ENCODE measurements at regions not wholly inside any gene's neighbourhood (a gene's known extent, or its start where the extent isn't known, plus 50 kb on each side); places are given as distances from the start of the nearest gene placed in this dataset.
"Not testable (repeated sequence)": the region's sequence is repeated elsewhere in the genome, so short reads cannot be mapped to it uniquely, and the experiment has no call there.

GRCh38 chr4:151561551-151562256 lies 152.7 kb downstream of the FHIP1A start:
- DNase-seq (ENCODE audit: low read depth), result no peak

- DNase-seq (ENCODE audit: low read depth), result no peak
Observed at GRCh38 chr4:151563194-151563593, 154.2 kb downstream of the FHIP1A start.

- DNase-seq (ENCODE audit: low read depth), result no peak
Observed at GRCh38 chr4:151564321-151564720, 155.3 kb downstream of the FHIP1A start.

GRCh38 chr4:151565583-151565982 lies 156.6 kb downstream of the FHIP1A start:
- no peak for DNase-seq (ENCODE audit: low read depth)

DNA sequence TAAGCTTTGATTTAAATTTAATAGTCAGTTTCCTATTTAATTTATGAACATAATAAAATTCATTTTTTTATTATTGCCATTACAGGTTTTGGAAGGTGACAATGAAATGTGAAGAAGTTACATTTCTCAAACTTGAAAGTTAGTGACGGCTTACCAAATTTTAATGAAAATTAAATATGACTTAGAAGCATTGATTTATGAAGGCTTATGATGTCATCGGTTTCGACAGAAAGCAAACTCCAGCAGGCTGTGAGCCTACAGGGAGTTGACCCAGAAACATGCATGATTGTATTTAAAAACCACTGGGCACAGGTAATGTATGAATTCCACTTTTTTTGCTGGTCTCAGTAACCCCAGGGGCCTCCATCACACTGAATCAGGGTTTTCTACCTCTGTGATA lies 157.1 kb downstream of the FHIP1A start:
- DNase-seq (ENCODE audit: low read depth), result no peak

DNA sequence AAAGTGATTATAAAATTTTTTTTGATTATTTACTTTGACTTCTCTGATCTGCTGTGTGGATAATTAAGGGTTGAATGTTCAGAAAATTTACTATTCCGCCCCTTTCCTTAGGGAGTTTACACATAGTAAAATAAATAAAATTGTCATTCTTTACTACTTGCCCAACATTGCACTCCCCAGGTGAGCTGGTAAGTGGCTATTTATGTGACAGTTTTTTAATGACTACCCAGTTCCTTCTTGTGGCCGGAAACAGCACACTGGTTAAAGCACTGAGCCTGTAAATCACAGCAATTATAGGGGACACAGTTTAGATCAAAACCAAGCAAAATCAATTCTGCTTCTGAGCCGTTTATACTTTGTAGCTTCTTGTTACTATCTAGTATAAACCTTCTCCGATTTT lies 158.1 kb downstream of the FHIP1A start:
- no peak for DNase-seq (ENCODE audit: low read depth)

- no peak for DNase-seq (ENCODE audit: low read depth)
Observed at GRCh38 chr4:151568966-151569365, 160.0 kb downstream of the FHIP1A start.

- no peak for DNase-seq (ENCODE audit: low read depth)
Observed at GRCh38 chr4:151569650-151570049, 160.7 kb downstream of the FHIP1A start.

DNA sequence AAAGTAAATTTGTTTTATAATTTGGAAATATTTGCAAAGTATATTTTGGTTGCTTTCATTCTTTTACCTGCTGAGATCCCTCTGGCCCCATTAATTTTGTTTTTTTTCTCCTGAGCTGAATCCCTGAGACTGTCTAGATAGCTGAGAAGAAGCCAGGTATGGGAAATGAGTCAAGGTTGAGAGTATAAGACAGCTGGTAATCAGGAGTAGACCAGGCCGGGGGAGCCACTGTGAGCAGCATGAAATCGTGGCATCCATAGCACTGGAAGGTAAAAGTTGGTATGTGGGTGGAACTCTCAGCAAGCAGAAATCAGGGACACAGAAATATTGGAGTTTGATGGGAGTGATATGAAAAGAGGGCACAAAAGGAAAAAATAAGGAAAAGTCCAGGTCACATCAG lies 164.5 kb downstream of the FHIP1A start:
- DNase-seq (ENCODE audit: low read depth), result no peak

DNA sequence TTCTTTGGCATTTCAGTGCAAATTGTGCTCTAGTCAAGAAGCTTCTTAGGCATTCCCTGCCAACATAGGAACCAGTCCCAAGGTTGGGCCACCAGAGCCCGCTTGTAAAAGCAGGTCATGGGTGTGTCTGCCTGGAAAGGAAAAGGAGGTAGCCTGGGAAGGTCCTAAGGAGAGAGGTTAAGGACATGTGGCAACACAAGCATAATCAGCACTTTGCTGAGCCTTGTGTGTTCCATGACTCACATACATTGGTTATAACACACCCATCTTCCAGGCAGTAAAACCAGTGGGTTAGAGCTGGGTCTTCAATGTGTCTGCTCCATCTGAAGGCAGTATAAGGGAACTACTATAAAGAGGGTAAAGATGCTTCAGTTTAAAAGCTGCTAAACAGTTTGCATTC lies 165.0 kb downstream of the FHIP1A start:
- no peak for DNase-seq (ENCODE audit: low read depth)

GRCh38 chr4:151574968-151575367 lies 166.0 kb downstream of the FHIP1A start:
- no peak for DNase-seq (ENCODE audit: low read depth)

- no peak for DNase-seq (ENCODE audit: low read depth)
Observed at GRCh38 chr4:151575646-151576045, 166.7 kb downstream of the FHIP1A start.

DNA sequence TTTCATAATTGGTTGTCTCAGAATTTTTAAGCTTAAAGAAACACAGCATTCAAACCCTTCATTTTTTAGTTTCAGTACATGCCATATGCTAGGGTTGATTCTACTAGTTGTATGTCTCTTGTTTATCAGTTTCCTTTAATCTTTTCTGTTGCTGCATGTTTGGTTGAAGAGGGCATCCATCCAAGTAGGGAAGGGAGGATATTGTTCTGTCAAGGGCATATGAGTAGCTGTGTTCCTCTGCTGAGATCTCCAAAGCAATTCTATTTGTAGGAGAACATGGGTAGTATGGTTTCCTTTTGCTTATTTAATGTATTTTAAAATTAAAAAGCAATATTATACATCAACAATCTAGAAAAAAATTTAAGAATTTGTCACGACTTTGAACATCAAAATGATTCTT lies 167.7 kb downstream of the FHIP1A start:
- no peak for DNase-seq (ENCODE audit: low read depth)

GRCh38 chr4:151581570-151581969 lies 172.6 kb downstream of the FHIP1A start:
- no peak for DNase-seq (ENCODE audit: low read depth)

DNA sequence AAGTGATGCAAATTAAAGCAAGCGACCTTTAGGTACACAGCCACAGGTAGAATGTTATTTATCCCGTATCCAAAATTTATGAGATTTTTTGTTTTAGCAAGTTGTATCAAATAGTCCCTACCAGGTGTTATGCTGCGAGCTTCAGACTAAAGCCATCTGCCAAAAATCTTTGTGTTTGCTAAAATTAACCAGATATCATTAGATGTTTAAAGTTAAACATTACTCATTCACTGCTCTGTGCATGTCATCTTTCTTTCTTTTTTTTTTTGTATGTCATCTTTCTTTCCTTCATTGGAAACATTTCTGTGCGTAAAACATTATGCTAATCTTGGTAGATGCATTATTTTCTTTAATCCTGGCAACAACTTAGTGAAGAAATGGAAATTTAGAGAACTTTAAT lies 173.1 kb downstream of the FHIP1A start:
- no peak for DNase-seq (ENCODE audit: low read depth)

DNA sequence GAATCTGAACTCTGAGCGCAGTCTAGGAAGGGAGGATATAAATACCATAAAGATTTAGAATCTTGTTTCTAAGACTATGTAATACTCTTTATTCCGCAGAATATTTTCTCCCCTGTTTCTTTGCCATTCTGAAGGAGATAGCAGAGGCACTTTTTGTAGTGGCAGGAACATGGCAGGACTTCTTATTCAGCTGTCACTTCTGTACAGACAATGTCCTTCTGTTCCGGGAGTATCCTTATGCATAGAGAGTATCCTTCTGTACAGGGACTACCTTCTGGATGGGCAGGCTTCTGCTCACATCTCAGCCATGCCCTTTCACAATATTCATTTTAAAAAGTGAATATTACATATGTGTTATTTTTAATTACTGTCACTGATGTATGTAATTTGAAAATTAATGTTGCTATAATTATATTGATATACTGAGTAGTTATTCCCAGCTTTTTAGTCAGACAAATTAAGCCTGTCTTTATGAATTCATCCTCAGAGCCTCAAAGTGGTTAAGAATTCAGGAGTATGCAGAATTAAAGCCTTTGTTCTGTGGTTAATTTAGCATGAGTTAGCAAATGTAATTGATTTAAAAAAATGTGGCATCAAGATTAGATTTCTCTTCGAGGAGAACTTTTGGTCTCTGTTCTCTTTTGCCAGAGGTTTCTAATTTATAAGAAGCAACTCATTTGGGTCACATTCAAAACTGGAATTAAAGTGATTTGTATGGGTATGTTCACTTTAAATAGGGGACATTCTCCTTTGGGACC lies 174.4 kb downstream of the FHIP1A start:
- no peak for DNase-seq (ENCODE audit: low read depth)

DNA sequence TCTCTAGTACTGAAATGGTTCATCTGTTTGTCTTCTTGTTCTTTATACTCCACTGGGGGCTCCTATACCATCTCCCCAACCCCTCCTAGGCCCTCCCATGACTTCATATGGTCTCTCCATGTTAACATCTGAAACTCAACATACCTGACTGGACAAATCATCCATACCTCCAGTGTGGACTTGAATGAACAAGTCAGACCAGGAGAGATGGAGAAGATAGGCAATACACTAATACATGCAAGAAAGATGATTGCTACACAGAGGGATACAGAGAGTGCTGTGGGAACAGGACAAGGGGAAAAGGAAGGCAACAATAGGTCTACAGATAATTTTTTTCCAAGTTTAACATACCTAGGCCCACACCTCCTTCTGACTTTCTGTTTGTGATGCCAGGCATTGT lies 175.1 kb downstream of the FHIP1A start:
- no peak for DNase-seq (ENCODE audit: low read depth)

DNA sequence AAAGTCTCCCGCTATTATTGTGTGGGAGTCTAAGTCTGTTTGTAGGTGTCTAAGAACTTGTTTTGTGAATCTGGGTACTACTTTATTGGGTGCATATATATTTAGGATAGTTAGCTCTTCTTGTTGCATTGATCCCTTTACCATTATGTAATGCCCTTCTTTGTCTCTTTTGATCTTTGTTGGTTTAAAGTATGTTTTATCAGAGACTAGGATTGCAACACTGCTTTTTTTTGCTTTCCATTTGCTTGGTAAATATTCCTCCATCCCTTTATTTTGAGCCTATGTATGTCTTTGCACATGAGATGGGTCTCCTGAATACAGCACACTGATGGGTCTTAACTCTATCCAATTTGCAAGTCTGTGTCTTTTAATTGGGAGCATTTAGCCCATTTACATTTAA lies 165.2 kb downstream of the GATB start:
- DNase-seq (ENCODE audit: low read depth), result not testable (repeated sequence)

DNA sequence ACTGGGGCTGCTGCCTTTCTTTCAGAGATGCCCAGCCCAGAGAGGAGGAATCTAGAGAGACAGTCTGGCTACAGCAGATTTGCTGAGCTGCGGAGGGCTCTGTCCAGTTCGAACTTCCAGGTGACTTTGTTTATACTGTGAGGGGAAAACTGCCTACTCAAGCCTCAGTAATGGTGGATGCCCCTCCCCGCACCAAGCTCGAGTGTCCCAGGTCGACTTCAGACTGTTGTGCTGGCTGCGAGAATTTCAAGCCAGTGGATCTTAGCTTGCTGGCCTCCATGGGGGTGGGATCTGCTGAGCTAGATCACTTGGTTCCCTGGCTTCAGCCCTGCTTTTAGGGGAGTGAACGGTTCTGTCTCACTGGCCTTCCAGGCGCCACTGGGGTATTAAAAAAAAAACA lies 163.1 kb downstream of the GATB start:
- not testable (repeated sequence) for DNase-seq (ENCODE audit: low read depth)

- DNase-seq (ENCODE audit: low read depth), result no peak
Observed at GRCh38 chr4:151599863-151600262, 160.9 kb downstream of the GATB start.

GRCh38 chr4:151600432-151600831 lies 160.4 kb downstream of the GATB start:
- no peak for DNase-seq (ENCODE audit: low read depth)

GRCh38 chr4:151603377-151603776 lies 157.4 kb downstream of the GATB start:
- no peak for DNase-seq (ENCODE audit: low read depth)

DNA sequence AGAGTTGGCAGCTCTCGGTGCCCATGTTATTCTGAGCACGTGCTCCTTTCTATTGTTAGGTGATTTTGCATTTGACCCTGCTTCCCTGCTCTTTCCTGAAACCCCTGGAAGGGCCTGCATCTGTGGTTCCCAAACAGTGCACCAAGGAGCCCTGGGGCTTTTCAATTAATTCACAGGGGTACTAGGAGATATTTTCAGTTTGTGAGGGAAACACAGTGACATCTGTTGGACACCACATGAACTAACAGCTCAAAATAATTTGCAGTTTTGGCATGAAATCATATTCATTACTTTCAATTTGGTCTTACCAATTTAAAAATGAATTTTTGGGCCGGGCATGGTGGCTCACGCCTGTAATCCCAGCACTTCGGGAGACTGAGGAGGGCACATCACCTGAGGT lies 156.6 kb downstream of the GATB start:
- DNase-seq (ENCODE audit: low read depth), result no peak

DNA sequence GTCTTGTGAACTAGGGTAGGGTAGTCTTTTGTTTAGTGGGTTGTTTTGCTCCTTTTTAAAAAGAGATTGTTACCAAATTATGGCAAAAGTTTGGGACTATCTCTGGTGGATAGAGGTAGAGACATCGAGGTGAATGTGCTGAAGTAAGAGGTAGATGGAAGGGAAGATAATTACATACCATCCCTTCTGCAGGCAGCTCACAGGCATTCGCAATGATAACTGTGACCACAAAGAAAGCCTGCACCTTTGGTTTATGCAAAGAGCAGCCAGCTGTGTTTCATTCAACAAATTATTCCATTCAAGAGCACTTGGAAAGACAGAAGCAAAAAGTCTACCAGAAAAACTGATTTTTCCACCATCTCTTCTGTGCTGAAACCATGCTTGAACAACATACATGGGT lies 155.6 kb downstream of the GATB start:
- DNase-seq (ENCODE audit: low read depth), result no peak
